GM13976 (cell line): ENCODE measurements at regions not wholly inside any gene's neighbourhood (a gene's known extent, or its start where the extent isn't known, plus 50 kb on each side); places are given as distances from the start of the nearest gene placed in this dataset.

Experiments used
- DNase-seq: peaks from one replicate; pipeline ENCODE4 v3.0.0; 2012; ENCODE audit warnings: low spot score
- in situ Hi-C: fragments of 300-500 bp; cut with MboI; formaldehyde crosslinking; loops from one replicate; pipeline ENCODE4 v1.12.0; 2022; ENCODE audit warnings: low sequenced_read_pairs, mixed read lengths, inconsistent platforms; ENCODE audit not compliant: unreplicated experiment
- TF ChIP-seq, protein P1 (sequence below): IDR thresholded peaks from 2 replicates; pipeline ENCODE4 v1.5.1; 2012; ENCODE audit warnings: borderline replicate concordance, mild to moderate bottlenecking; ENCODE audit not compliant: insufficient read depth; ENCODE audit errors: extremely low read depth, missing control alignments, control extremely low read depth

DNA sequence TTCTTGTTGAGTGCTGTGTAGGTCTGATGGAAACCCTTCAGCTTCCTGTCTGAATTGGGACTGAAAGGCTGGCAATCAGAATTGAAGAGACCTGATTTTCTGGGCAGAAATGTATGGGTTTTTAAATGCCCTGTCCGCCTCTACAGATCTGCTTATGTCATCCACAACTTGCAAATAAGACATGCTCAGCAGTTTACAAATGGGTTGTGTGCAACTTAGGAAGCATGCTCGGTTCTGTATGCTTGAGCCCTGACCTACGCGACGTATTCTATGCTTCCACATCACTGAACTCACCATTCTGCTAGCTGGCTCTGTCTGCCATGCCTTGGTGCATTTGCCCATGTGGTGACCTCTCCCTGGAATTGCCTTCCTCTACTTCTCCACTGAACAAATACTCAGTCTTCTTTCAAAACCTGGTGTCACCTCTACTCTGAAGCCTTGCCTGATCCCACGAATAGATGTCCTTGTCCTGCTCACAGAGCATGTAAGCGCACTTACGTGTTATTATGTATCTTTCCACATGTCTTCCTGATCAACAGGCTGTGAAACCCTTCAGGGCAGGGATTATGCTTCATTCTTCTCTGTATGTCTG, 194.2 kb downstream of the ERCC6L2 start:
- in situ Hi-C loops = no loop called here
- no peak for DNase-seq
- TF ChIP-seq, protein P1, sequence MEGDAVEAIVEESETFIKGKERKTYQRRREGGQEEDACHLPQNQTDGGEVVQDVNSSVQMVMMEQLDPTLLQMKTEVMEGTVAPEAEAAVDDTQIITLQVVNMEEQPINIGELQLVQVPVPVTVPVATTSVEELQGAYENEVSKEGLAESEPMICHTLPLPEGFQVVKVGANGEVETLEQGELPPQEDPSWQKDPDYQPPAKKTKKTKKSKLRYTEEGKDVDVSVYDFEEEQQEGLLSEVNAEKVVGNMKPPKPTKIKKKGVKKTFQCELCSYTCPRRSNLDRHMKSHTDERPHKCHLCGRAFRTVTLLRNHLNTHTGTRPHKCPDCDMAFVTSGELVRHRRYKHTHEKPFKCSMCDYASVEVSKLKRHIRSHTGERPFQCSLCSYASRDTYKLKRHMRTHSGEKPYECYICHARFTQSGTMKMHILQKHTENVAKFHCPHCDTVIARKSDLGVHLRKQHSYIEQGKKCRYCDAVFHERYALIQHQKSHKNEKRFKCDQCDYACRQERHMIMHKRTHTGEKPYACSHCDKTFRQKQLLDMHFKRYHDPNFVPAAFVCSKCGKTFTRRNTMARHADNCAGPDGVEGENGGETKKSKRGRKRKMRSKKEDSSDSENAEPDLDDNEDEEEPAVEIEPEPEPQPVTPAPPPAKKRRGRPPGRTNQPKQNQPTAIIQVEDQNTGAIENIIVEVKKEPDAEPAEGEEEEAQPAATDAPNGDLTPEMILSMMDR = no peak

DNA sequence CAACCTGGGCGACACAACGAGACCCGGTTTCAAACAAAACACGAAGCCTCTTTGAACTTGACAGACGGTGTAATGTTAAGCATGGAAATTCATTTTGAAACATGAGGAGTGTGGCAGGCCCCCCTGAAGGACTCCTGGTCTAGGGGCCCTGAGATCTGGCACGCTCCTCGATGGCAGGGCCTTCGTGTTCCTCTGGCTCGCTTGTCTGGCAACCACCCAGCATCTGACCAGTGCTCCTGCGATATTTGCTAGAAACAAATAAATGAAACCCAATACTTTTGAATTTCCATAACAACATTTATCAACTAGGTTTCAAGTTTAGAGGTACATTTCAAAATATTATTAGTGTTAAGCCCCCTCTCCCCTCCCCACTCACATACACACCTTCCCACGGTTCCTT, 193.0 kb downstream of the ERCC6L2 start:
- in situ Hi-C loops = no loop called here
- DNase-seq = no peak
- TF ChIP-seq, protein P1 = no peak

DNA sequence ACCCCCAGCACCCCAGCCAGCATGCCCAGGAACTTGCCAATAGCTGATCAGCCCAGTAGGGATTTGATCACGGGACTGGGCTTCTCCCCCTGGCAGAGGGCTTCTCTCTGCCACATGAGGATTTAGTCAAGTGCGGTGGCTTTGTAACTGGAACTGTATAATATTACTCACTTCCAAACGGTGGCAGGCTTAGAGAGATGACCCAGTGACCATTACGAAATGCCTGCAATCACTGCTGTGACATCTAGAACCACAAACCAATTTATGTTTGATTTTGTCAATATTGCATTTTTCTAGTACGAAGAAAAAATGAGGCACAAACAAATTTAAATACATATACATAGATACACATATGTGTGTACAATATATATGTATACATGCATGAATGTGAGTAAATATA, 192.1 kb downstream of the ERCC6L2 start:
- no peak for DNase-seq

DNA sequence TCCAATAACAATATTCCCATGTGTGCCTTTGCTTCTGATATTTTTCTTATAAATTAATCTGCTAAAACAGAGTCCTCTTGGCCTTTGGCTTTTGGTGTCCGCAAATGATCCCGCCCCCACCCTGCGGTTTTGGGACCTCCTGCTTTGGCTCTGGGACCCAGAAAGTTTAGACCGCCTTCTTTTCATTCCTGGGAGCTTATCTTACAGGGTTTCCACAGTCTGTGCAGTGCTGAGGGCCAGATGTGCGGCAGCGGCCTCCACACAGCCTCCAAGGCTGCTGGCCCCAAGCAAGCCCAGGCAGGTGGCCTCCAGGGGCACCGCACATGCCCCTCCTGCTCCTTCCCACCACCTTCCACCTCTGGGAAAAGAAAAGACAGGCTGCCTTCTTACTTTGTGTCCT, 191.5 kb downstream of the ERCC6L2 start:
- TF ChIP-seq, protein P1 = no peak
- in situ Hi-C loops = no loop called here
- DNase-seq = no peak

More for the DNA sequence above, 192.1 kb downstream of the ERCC6L2 start:
- TF ChIP-seq, protein P1 = no peak
- in situ Hi-C loops = no loop called here

DNA sequence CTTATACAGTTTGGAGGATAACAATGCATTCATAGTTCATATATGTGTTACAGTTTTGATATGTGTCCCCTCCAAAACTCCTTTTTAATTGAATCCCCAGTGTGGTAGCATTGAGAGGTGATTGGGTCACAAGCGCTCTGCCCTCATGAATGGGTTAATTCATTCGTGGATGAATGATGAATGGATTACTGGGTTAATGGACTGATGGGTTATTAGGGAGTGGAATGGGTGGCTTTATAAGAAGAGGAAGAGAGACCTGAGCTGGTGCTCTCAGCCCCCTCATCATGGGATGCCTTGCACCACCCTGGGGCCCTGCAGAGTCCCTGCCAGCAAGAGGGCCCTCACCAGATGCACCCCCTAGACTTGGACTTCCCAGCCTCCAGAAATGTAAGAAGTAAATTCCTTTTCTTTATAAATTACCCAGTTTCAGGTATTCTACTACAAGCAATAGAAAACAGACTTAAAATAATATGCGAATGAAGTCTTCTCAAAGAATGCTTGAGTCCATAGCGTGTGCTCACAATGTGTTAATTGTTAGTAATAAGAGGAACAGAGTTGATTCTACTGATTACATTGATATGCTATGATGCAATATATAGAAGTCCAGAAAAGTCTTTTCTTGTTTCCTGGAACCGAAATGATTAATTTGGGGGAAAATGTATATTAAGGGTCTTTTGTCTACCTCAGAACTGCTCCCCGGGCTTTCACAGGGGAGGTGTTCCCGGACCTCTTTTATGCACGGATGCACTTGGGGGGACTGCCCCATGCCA, 190.2 kb downstream of the ERCC6L2 start:
- TF ChIP-seq, protein P1 = no peak
- in situ Hi-C loops = no loop called here
- DNase-seq = no peak

DNA sequence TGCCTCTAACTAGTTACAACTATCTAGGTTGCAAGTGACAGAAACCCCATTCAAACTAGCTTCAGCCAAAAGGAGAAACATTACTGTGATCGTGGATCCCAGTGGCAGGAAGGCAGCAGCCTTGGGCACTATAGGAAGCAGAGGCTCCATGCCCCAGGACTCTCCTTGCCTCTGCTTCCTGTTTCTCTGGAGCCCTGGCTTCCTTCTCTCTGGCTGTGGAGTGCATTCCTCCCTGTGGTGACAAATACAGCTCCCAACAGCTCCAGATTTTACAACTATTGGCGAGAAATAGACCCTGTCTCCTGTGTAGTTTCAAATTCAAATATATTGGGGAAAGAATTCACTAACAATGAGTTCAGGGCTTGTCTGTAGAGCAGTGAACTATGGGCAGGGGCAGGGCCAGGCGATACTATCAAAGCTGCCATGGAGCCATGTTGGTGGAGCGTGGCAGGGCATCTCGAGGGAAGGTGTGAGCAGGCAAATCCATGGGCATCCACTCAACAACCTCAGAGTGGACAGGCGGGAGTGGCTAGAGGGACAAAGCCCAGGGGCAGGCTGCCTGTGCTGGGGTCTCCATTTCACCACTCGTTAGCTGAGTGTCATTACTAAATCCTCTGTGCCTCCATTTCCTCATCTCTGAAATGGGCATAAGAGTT, 189.5 kb downstream of the ERCC6L2 start:
- TF ChIP-seq, protein P1 = no peak
- in situ Hi-C loops = no loop called here
- DNase-seq = no peak
